Activated CD8-positive, alpha-beta memory T cell treated with anti-CD3 and anti-CD28 coated beads for 36 hours (primary cell): ENCODE measurements at regions not wholly inside any gene's neighbourhood (a gene's known extent, or its start where the extent isn't known, plus 50 kb on each side); places are given as distances from the start of the nearest gene placed in this dataset.
"Not testable (repeated sequence)": the region's sequence is repeated elsewhere in the genome, so short reads cannot be mapped to it uniquely, and the experiment has no call there.

ENCODE experiments used
- CTCF ChIA-PET: fragments of 350-600 bp; sonication (Branson Sonifier 250); formaldehyde crosslinking; loops from one replicate; lab custom pipeline; 2021; ENCODE audit warnings: antibody characterized with exemption; lab: Charles Lee
- POLR2A ChIA-PET: fragments of 350-600 bp; sonication (Branson Sonifier 250); formaldehyde crosslinking; loops from one replicate; lab custom pipeline; 2021; ENCODE audit warnings: antibody characterized with exemption; lab: Charles Lee

GRCh38 chr14:55912344-55912743 lies 205.9 kb upstream of the PELI2 start:
- POLR2A ChIA-PET = no interaction called here
- CTCF ChIA-PET = no interaction called here

GRCh38 chr14:55913324-55914025 lies 204.7 kb upstream of the PELI2 start:
- ChIA-PET CTCF (no interaction called here), POLR2A (no interaction called here)

GRCh38 chr14:55914771-55915170 lies 203.4 kb upstream of the PELI2 start:
- POLR2A ChIA-PET = no interaction called here
- CTCF ChIA-PET = no interaction called here

GRCh38 chr14:55915456-55915855 lies 202.8 kb upstream of the PELI2 start:
- ChIA-PET POLR2A (no interaction called here), CTCF (interaction anchor here (1.2 kb wide), 1 partner anchor 17 kb away, joined by 5 read pairs; no protein-coding TSS in a partner anchor)

- CTCF ChIA-PET = interaction anchor here (0.6 kb wide), 1 partner anchor 1465 kb away, joined by 3 read pairs; no protein-coding TSS in a partner anchor
- POLR2A ChIA-PET = not testable (repeated sequence)
Observed at GRCh38 chr14:55919800-55920199, 198.4 kb upstream of the PELI2 start.

GRCh38 chr14:55921511-55921910 lies 196.7 kb upstream of the PELI2 start:
- ChIA-PET POLR2A (no interaction called here), CTCF (no interaction called here)

GRCh38 chr14:55926007-55926406 lies 192.2 kb upstream of the PELI2 start:
- POLR2A ChIA-PET = no interaction called here
- CTCF ChIA-PET = no interaction called here

- POLR2A ChIA-PET = no interaction called here
- CTCF ChIA-PET = no interaction called here
Observed at GRCh38 chr14:55927028-55927427, 191.2 kb upstream of the PELI2 start.

- ChIA-PET POLR2A (no interaction called here), CTCF (no interaction called here)
Observed at GRCh38 chr14:55928276-55928675, 189.9 kb upstream of the PELI2 start.

- ChIA-PET POLR2A (no interaction called here), CTCF (no interaction called here)
Observed at GRCh38 chr14:55929136-55929535, 189.1 kb upstream of the PELI2 start.

GRCh38 chr14:55930016-55930784 lies 188.0 kb upstream of the PELI2 start:
- POLR2A ChIA-PET = no interaction called here
- CTCF ChIA-PET = no interaction called here

- POLR2A ChIA-PET = no interaction called here
Observed at GRCh38 chr14:55936691-55937090, 181.5 kb upstream of the PELI2 start.

GRCh38 chr14:55938249-55938791 lies 179.9 kb upstream of the PELI2 start:
- CTCF ChIA-PET = no interaction called here
- POLR2A ChIA-PET = no interaction called here

More at GRCh38 chr14:55936691-55937090, 181.5 kb upstream of the PELI2 start:
- CTCF ChIA-PET = no interaction called here

- ChIA-PET POLR2A (no interaction called here), CTCF (no interaction called here)
Observed at GRCh38 chr14:55942076-55942654, 176.0 kb upstream of the PELI2 start.

- ChIA-PET CTCF (no interaction called here), POLR2A (no interaction called here)
Observed at GRCh38 chr14:55942826-55943225, 175.4 kb upstream of the PELI2 start.

- POLR2A ChIA-PET = no interaction called here
- CTCF ChIA-PET = no interaction called here
Observed at GRCh38 chr14:55944757-55945156, 173.5 kb upstream of the PELI2 start.

GRCh38 chr14:55946231-55946630 lies 172.0 kb upstream of the PELI2 start:
- ChIA-PET CTCF (no interaction called here), POLR2A (no interaction called here)

- CTCF ChIA-PET = no interaction called here
- POLR2A ChIA-PET = no interaction called here
Observed at GRCh38 chr14:55948399-55948798, 169.8 kb upstream of the PELI2 start.

GRCh38 chr14:55949708-55950107 lies 168.5 kb upstream of the PELI2 start:
- ChIA-PET CTCF (no interaction called here), POLR2A (no interaction called here)

- ChIA-PET POLR2A (no interaction called here), CTCF (no interaction called here)
Observed at GRCh38 chr14:55950135-55950534, 168.1 kb upstream of the PELI2 start.
